Spinal cord (tissue), 9 donors: ENCODE measurements at regions not wholly inside any gene's neighbourhood (a gene's known extent, or its start where the extent isn't known, plus 50 kb on each side); places are given as distances from the start of the nearest gene placed in this dataset.
"Not testable (repeated sequence)": the region's sequence is repeated elsewhere in the genome, so short reads cannot be mapped to it uniquely, and the experiment has no call there.

Source experiments
- DNase-seq, 6 donors: peaks; one replicate each; pipeline versions ENCODE4 v3.0.0 to v3.0.0-alpha.2; 2013 to 2015; ENCODE audit warnings: low spot score in 6 of 6, low read depth in 4 of 6
- H3K27ac ChIP-seq: one replicate; pipeline ENCODE4 v1.5.1; 2013; ENCODE audit warnings: low read depth, low read length, control low read depth
- H3K27me3 ChIP-seq: one replicate; pipeline ENCODE4 v1.6.1; 2013; ENCODE audit warnings: low read length; ENCODE audit not compliant: control insufficient read depth, insufficient read depth
- H3K36me3 ChIP-seq: one replicate; pipeline ENCODE4 v1.6.1; 2013; ENCODE audit warnings: low read length; ENCODE audit not compliant: control insufficient read depth, insufficient read depth
- H3K4me1 ChIP-seq: one replicate; pipeline ENCODE4 v1.6.1; 2013; ENCODE audit warnings: low read length; ENCODE audit not compliant: control insufficient read depth, insufficient read depth
- H3K4me3 ChIP-seq: one replicate; pipeline ENCODE4 v1.5.1; 2013; ENCODE audit warnings: low read depth, low read length, control low read depth
- H3K9me3 ChIP-seq: one replicate; pipeline ENCODE4 v1.6.1; 2013; ENCODE audit warnings: low read length; ENCODE audit not compliant: control insufficient read depth, insufficient read depth
- WGBS: methylation state at CpG from one replicate; pipeline ENCODE4 v1.1.5; 2013; ENCODE audit warnings: missing lambda C conversion rate; ENCODE audit not compliant: insufficient coverage; 5-methylcytosine and 5-hydroxymethylcytosine counted together
- donor health status: healthy.

- Histone ChIP-seq H3K36me3 (no peaks in the 10 kb centered on the region), H3K27me3 (no peaks in the 10 kb centered on the region), H3K4me1 (peaks cover 6% of the 10 kb centered on the region), H3K27ac (no peak overlapping the region), H3K9me3 (no peaks in the 10 kb centered on the region), H3K4me3 (no peak overlapping the region)
- WGBS: 81% methylated on average over 3 of the region's 5 CpGs
- no peak for DNase-seq
These were observed 108.8 kb upstream of the WARS2 start for GRCh38 chr1:119249283-119249682.

DNA sequence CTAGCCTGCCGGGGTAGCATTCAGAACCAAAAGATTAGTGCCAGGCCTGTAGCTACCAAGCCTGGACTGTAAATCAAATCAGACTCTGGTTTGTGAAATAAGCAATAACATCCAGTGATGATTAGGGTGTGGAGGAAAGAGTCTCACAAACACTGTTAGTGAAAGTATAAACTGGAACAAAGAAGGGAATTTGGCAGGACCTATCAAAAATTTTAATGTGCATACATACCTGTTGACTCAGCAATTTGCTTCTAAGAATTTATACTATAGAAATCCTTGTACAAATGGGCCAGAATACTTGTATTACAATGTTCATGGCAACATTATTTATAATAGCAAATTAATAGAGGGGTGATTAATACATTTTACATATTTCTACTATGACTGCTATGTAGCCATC is 109.8 kb upstream of the WARS2 start:
- WGBS: no CpG with 5 or more reads among the region's 1 CpG

DNA sequence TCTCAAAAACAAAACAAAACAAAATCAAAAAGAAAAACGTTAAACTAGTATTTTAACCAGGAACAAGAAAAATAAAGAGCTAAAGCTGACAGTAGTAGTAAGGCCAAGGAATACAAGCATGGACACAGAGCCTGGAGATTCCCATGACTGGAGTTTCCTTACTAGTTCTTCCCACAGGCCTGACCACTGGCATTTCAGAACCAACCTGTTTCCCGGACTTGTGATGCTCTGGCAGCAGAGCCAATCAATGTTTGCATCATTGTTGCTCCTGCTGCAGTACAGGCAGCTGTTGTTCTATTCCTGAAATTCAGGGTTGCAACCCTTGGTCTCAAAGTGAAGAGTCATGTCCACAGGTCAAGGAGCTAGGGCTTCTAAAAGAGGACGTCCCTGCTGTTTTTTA is 111.3 kb upstream of the WARS2 start:
- DNase-seq: no peak
- no peak overlapping the region for H3K4me3 ChIP-seq
- H3K27me3 ChIP-seq: no peaks in the 10 kb centered on the region
- no peaks in the 10 kb centered on the region for H3K36me3 ChIP-seq
- no peaks in the 10 kb centered on the region for H3K9me3 ChIP-seq
- no peak overlapping the region for H3K27ac ChIP-seq
- 90% methylated on average over 3 of the region's 3 CpGs for WGBS
- H3K4me1 ChIP-seq: no peaks in the 10 kb centered on the region

More for the DNA sequence above, 109.8 kb upstream of the WARS2 start:
- no peaks in the 10 kb centered on the region for H3K9me3 ChIP-seq
- H3K27me3 ChIP-seq: no peaks in the 10 kb centered on the region
- H3K36me3 ChIP-seq: no peaks in the 10 kb centered on the region
- H3K27ac ChIP-seq: no peak overlapping the region
- DNase-seq: no peak
- H3K4me3 ChIP-seq: no peak overlapping the region
- peaks cover 6% of the 10 kb centered on the region for H3K4me1 ChIP-seq

- no peak overlapping the region for H3K4me3 ChIP-seq
- no peaks in the 10 kb centered on the region for H3K4me1 ChIP-seq
- H3K27ac ChIP-seq: no peak overlapping the region
- H3K27me3 ChIP-seq: no peaks in the 10 kb centered on the region
- no peaks in the 10 kb centered on the region for H3K36me3 ChIP-seq
- WGBS: no CpG with 5 or more reads among the region's 1 CpG
- H3K9me3 ChIP-seq: no peaks in the 10 kb centered on the region
- DNase-seq: no peak
These were observed 112.9 kb upstream of the WARS2 start for GRCh38 chr1:119253366-119253765.

- no peak overlapping the region for H3K27ac ChIP-seq
- no peak for DNase-seq
- no peak overlapping the region for H3K4me3 ChIP-seq
- no peaks in the 10 kb centered on the region for H3K9me3 ChIP-seq
- no peaks in the 10 kb centered on the region for H3K4me1 ChIP-seq
- no peaks in the 10 kb centered on the region for H3K27me3 ChIP-seq
- whole genome bisulfite sequencing: 100% methylated on average over 1 of the region's 3 CpGs
- H3K36me3 ChIP-seq: no peaks in the 10 kb centered on the region
These were observed 113.7 kb upstream of the WARS2 start for GRCh38 chr1:119254067-119254720.

- not testable (repeated sequence) for H3K4me1 ChIP-seq, H3K36me3 ChIP-seq, H3K27ac ChIP-seq, H3K27me3 ChIP-seq, H3K9me3 ChIP-seq, DNase-seq, H3K4me3 ChIP-seq
- no CpG with 5 or more reads among the region's 1 CpG for WGBS
These were observed 112.5 kb upstream of the HAO2 start for GRCh38 chr1:119256089-119256488.

DNA sequence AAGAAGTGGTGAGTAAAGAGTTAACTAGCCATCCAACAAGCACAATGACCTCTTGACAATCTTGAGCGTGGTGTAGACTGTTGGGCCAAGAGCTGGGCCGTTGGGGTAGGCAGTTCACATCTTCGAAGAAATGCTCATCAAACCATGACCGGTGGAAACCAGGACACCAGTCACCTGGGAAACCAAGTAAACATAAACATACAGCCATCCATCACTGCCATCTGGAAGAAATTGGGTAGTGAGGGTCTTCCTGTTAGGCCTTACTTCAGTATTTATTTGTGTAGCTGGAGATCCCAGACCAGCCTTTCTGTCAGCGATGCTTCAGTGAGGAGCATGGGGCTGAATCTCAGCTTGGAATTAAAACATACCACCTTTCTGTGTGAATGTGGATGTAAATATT is 108.1 kb upstream of the HAO2 start:
- Histone ChIP-seq H3K9me3 (no peaks in the 10 kb centered on the region), H3K27ac (no peak overlapping the region), H3K4me3 (no peak overlapping the region), H3K4me1 (no peaks in the 10 kb centered on the region), H3K36me3 (no peaks in the 10 kb centered on the region), H3K27me3 (no peaks in the 10 kb centered on the region)
- 100% methylated on average over 1 of the region's 5 CpGs for WGBS
- DNase-seq: no peak

- Histone ChIP-seq H3K4me1 (no peaks in the 10 kb centered on the region), H3K9me3 (no peaks in the 10 kb centered on the region), H3K36me3 (no peaks in the 10 kb centered on the region), H3K27ac (no peak overlapping the region), H3K27me3 (no peaks in the 10 kb centered on the region), H3K4me3 (no peak overlapping the region)
- DNase-seq: no peak
- no CpG with 5 or more reads among the region's 1 CpG for WGBS
These were observed 102.2 kb upstream of the HAO2 start for GRCh38 chr1:119266386-119266785.

- Histone ChIP-seq H3K27ac (no peak overlapping the region), H3K9me3 (no peaks in the 10 kb centered on the region), H3K27me3 (no peaks in the 10 kb centered on the region), H3K36me3 (no peaks in the 10 kb centered on the region), H3K4me3 (no peak overlapping the region), H3K4me1 (no peaks in the 10 kb centered on the region)
- no CpG with 5 or more reads among the region's 3 CpGs for WGBS
- no peak for DNase-seq
These were observed 101.7 kb upstream of the HAO2 start for GRCh38 chr1:119266858-119267257.

DNA sequence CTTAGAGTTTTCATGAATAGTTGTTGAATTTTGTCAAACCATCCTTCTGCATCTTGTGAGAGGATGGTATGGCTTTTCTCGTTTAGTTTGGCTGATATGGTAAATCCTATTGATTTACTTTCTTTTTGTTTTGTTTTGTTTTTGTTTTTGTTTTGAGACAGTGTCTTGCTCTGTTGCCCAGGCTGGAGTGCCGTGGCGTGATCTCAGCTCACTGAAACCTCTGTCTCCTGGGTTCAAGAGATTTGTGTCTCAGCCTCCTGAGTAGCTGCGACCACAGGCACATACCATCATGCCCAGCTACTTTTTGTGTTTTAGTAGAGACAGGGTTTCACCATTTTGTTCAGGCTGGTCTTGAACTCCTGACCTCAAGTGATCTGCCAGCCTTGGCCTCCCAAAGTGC is 101.3 kb upstream of the HAO2 start:
- H3K9me3 ChIP-seq, H3K27ac ChIP-seq, H3K27me3 ChIP-seq, DNase-seq, H3K4me3 ChIP-seq, H3K36me3 ChIP-seq, H3K4me1 ChIP-seq: not testable (repeated sequence)
- 88% methylated on average over 3 of the region's 4 CpGs for WGBS
